ENCODE measurements at regions not wholly inside any gene's neighbourhood (a gene's known extent, or its start where the extent isn't known, plus 50 kb on each side); places are given as distances from the start of the nearest gene placed in this dataset.

DNA sequence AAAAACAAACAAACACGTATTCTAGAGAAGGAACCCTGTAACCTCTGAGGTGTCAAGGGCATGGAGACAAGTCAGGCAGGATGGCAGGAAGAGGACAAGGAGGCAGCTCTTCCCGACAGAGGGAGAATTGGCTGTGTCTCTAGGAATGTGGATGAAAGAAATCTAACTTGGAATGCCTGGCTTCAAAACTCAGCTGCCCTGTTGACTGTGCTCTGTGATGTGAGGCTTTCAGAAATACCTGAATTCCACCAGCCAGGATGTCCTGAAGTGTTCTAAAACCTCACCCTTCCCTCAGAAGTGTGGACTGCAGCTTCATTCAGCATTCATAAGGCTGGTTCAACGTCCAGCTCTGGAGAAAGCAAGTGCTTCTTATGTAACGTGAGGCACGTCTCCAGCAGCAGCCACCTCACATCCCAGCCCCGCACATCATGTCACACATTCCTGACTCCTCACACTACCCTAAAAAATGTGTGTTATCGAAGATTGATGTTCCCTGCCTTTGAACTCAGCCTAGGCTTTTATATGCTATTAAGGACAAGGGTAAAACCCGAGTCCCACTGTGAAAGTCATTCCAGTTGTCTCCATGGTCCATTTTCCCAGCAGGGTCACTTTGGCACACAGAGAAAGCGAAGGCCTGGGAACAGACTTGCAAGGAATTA, 398.9 kb downstream of the ETS1 start:
- no peak for ATAC-seq

DNA sequence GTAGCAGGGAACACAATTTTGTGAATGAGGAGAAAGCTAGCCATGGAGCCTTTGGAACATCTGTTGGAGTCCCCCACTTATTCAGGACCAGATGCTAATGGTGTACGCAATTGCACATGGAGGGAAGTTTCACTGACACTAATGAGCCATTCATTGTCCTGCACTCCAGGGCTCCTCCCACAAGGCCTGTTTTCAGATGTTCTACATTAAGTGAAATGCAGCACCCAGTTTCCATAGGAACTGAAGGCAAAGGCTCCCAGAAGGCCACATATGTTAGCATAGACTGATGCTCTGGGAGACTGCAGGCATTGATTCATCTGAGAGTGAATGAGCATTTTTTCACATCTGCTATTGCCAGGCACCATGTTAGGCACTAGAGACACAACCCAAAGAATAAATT, 399.5 kb downstream of the ETS1 start:
- ATAC-seq, result no peak

DNA sequence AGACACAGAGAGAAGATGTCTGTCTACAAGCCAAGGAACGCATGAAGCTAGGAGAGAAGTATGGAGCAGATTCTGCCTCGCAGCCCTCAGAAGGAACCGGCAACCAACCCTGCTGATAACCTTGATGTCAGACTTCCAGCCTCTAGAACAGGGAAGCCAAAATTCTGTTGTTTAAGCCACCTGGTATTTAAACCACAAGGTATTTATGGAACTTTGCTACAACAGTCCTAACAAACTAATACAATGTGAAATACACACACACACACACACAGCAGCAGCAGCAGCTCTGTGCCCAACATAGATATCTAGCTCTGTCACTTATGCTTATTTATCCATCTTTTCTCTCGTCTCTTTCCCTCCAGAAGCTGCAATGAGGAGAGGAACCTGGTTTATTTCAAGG, 400.0 kb downstream of the ETS1 start:
- no peak for ATAC-seq

DNA sequence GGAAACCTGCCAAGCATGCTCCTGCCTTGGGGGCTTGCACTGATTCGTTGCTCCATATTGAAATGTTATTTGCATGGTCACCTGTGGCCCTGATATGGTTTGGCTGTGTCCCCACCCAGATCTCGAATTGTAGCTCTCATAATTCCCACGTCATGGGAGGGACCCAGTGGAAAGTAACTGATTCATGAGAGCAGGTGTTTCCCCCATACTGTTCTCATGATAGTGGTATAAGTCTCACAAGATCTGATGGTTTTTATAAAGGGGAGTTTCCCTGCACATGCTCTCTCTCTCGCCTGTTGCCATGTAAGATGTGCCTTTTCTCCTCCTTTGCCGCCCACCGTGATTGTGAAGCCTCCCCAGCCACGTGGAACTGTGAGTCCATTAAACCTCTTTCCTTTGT, 402.4 kb downstream of the ETS1 start:
- peak in 1 of 2 donors; percentile 20 for ATAC-seq

DNA sequence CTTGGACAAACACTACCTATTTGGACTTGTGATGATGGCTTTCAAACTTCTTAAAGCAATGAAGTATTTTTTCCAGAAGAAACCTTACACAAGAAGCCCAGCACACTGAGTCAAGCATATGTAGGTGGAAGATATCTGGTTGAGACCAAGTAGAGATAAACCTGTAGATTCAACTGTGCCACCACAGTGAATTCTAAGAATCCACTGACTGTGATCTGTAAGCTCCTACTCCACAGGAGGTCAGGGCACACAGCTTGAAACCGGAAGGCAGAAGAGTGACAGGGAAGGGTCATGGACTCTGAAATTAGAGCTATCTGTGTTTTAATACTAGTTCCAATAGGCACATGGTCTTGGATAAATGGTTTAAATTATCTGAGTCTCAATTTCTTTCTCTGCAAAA, 404.5 kb downstream of the ETS1 start:
- peak; percentile 58 to 78 for ATAC-seq

DNA sequence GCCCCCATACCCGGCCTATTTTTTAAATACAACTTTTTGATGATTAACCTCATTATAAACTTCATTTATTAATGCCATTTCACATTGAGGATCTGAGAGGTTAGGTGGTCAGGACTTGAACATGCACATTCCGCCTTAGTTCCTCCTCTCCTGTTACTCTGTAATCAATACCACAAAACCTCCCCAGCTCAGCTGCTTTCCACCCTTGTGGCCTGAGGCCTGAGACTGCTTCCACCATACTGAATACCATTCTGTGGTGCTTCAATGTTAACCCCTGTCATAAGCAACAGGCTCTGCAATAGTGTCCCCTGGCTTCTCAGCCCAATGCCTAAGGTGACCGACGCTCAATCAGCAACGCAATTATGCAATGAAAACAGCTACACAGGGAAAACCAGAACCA, 405.4 kb downstream of the ETS1 start:
- no peak for ATAC-seq

DNA sequence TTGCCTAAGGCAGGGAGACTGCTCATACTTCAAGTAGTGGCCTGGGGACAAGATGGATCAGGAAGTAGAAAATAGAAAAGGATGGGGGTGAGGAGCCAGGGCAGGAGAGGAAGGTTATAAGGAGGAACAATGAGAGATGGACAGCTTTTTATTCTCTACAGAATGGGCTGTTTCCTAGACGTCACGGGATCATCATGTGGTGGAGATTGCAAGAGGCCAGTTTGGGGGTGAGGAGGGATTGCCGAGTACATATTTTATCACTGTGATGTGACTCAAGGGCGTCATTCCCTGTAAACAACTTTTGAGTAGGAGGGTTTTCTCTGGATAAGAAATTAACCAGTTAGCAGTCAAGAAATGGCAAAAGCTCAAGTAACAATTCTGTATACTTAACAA, 406.3 kb downstream of the ETS1 start:
- no peak for ATAC-seq

DNA sequence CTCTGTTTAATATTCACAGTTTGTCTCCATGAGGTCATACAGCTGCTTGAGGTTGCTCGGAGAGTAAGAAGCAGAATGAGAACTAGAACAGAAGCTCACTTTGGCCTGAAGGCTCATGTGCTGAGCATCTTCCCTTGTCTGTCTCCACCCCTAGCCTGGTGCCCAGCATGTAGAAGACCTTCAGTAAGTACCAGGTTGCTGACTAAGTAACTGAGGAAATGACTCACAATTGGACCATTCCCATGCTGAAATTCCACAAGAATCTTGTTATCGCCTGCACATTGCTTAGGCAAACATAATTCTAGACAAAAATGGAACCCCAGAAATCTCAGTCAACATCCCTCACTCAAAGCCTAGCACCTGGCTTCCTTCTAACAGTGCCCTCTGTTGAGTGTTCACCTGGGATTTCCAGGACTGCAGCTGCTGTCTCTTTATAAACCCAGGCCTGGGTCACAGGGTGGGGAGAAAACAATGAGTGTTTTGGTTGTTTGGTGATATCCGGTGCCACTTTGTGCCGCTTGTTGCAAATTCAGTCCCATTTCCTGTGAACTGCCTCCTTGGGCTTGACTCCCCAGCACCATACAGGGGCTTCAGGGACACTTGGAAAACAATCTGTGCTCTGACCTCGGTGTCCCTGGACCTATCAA, 406.8 kb downstream of the ETS1 start:
- ATAC-seq, result no peak

DNA sequence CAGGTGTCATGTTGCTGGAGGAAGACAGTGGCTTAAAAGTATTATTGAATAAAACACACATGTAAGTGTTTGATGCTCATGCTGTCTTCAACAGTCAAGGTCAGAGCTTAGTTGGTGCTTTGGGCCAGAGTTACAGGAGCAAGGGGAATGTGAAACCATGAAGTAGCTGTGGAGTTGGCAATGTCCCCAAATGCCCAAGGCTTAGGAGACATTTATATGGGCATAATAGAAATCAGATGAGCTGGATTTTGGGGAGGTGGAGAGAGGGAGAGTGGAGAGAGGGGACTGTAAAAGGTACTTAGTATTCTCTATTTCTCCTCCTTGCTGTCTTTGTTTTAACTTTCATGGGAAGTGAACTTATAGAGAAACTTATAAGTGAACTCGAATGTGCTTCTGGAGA, 407.8 kb downstream of the ETS1 start:
- ATAC-seq, result no peak

DNA sequence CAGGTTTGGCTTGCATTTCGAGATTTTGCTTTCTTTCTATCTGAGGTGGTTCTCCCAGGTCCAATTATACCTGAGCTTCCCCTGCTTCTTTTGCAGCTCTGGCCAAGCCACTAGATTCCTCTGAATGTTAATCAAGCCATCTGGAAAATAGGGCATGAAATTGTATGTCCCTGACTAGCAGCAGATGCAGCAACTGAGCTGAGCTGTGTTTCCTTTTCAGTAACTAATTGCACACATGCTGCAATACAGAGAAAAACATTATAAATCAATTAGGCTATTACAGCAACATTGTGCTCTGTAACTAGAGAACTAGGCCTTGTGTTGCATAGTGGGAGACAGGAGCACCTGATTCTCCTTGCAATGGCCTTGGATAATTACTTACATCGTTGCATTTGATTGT, 408.3 kb downstream of the ETS1 start:
- ATAC-seq, result no peak

DNA sequence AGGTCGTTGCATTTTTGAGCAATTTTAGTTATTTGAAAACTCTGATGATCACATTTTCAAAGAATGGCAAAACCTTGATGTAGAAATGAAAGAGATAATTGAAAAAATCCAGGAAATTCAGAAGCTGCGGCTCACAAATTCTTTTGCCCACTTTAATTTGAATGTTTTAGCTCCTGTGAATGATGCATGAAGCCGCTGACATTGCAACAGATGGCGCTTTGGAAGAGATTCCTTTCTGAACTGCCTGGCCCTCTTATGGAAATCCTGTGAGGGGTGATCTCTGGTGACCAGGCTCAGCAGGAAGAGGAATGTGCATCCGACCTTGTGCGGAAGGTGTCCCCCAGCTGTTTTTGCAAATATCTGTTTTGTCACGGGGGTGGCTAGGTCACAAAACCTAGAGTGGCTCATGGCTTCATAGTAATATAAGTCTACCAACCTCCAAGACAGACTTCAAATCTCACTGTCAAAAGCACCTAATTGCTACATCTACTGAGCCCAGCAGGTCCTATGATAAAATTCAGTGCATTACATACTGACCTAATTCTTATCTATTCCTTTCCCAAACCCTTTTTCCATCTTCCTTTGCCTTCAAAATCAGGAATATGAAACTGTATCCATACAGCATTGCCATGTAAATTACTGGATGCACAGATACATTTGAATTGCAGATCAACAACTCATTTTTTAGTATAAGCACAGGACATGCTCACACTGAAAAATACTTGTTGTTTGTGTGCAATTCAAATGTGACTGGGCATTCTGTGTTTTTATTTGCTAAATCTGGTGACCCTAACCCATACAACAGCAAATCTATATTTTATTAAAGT, 412.7 kb downstream of the ETS1 start:
- ATAC-seq, result no peak

DNA sequence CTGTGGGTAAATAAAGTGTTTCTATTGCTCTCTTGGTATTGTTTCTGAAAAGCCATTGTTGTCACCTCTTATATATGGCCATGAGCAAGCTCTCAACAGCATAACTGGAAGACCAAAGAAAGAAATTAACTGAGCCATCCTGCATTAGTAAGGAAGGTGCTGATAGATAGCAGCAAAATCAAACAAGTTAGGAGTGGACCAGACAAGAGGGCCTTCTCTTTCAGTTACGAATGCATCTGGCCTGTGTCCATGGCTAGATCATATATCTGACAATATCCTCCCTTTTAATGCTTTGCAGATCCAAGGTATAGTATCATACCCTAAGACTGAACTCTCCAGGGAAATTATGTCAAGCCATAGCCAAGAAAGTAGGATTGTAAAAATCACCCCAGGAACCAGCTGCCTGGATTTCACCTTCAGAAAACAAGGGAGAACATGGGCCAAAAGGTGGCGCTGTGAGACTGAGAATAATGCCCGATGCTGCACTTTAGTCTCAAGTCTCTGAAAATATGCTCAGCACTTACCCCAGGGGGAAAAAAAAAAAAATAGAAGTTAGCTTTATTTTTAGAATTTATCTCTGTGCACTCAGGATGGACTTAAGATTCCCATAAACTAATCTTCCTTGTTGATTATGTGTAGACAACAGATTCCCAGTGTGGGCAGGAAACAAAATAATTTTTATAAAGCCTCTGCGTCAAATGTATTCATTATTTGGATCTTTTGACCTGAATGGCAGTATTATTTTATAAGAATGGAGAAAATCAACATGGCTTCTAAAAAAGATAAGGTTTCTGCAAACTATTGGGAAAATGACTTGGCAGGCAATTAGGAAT, 415.1 kb downstream of the ETS1 start:
- peak; percentile 60 to 76 for ATAC-seq

DNA sequence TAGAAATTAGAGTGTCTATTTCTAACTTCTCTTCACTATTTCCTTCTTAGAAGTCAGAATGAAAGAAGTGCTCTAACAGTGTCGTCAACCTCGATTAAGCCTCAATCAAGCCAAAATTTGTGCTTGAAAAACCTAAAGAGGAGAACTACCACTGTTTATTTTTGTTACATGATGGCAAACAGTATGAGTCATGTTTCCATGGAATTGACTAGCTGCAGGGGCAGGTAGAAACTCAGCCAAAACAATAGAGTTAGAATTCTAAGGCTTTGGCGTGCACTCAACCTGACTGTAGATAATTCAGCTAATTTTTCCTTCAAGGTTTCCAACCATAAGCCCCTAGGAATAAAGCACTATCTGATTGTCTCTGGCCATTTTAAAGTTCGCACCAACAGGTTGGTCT, 415.9 kb downstream of the ETS1 start:
- no peak for ATAC-seq

DNA sequence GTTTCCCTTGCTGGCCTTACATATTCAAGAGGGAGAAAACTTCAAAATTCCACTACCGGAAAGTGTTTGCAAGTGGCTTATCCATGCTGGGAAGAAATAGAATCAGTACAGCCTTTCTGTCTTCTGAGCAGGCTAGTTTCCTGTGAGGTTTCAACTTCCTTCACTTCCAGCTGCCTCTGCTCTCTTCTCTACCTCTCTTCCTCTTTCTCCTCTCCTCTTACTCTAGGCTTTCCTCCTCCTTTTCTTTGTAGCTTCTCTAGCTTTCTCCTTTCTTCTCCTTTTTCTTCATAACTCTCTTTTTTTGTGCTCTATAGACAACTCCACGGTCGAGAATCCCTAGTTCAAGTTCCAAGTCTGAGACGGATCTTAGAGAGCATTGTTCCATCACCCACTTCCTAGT, 421.8 kb downstream of the ETS1 start:
- ATAC-seq, result no peak

DNA sequence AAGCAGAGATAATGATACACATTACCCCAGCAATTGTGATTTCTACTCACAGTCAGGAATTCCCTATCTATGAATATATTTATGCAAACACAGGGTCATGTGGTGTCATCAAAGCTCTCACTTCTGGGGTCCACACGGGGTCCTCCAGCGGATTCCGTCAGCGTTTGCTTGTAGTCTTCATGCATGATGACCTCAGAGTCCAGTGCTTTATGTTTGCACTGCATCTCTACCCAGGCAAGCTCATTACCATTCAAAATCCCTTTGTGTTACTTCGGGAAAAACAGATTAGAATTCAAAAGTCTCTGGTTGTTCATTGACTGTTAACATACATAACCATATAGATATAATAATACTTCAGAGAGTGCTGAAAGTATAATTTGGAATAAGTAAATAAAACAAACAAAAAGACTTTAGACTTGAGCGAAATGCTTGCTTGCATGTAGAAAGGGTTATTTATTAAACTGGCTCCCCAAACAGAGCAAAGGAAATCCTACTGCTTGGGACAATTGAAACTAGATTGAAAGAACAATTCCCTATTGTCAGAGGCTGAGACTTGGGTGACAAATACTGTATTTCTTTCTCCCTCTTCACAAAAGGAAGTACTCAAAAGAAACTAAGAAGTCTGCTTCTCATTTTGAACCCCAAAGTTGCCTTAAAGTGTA, 423.1 kb downstream of the ETS1 start:
- no peak for ATAC-seq

DNA sequence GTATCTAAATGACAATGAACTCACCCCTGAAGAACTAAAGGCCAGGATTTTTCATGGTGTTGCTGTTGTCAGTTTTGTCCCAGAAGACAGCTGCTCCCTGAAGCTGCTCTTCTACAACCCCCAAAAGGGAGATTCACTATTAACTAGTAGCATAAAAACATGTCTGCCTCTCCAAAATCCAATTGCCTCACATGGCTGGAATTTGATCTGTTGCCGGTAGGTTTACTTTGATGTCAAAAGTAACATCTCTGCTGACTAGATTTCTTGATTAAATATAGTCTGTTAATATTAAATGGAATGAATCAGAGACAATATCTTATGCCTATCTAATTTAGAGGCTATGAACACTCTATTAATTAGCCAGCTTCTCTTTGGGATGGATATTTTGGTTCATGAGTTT, 425.4 kb downstream of the ETS1 start:
- no peak for ATAC-seq

DNA sequence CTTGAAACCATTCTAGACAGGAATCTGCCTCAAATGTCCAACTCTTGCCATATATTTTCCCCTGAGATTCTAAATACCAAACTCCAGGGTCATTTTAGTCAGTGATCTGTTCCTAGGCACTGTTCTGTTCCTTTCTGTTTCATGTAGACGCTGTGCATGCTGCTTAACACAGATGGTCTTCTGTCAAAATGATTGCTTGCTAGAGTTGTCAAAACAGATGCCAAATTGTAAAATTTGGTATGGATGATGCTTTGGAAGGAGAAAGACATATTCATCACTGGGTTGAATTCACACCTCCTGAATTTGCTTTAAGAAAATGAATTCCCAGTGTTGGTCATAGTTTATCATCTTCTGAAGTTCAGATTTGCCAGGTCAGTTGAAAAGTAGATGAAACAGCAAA, 425.9 kb downstream of the ETS1 start:
- no peak for ATAC-seq

DNA sequence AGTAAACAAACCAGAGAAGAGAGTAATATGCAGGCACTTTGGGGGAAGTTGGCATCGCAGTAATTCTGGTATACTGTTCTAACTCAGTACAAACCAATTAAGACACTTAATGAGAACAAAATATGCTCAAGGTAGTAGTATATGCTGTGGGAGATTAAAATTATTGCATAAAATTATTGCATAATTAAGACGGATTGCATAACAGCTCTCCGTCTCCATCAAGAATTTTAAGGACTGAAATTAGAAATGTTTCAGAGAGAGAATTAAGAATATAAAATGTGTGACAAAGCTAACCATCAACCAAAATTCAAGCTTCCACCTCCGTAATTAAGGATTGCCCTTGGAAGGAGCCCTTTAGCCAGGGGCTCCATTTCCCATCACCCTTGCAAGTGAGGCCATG, 428.5 kb downstream of the ETS1 start:
- ATAC-seq, result no peak

DNA sequence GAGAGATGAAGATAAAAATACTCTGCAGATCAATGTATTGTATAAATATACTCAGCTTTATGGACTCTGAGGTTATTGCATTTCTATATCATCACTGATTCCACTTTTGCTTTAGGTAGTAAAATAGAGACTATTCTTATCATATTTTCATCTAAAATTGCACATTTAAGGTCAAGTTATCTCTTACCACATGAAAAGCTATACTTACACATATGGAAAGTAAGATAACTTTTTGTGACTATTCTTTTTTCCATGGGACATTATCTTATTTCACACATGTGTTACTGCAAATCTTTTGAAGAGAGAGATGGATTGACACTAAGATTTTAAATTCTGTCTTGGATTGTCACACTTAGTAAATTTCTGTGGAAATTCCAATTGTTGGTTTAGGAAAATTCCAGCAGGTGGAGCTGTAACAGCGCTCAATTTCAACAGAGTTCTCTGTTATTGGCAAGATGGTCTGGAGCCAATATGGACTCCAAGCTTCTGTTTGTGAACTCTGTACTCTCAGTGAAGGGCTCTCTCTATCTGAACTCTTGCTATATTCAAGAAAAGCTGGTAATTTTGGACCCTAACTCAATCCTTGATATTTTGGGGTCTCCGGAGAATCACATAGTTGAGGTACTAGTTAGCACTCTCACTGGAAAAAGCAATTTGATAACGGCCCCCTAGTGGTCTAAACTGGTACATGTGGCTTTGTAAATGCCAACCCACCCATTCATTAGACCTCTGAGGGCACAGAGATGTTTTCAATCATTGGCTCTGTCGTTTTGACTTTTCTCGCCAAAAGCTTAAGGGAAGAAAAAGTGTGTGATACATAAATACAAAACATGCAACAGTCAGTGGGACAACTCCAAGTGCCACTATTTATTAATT, 429.7 kb downstream of the ETS1 start:
- ATAC-seq, result peak; percentile 61 to 83

DNA sequence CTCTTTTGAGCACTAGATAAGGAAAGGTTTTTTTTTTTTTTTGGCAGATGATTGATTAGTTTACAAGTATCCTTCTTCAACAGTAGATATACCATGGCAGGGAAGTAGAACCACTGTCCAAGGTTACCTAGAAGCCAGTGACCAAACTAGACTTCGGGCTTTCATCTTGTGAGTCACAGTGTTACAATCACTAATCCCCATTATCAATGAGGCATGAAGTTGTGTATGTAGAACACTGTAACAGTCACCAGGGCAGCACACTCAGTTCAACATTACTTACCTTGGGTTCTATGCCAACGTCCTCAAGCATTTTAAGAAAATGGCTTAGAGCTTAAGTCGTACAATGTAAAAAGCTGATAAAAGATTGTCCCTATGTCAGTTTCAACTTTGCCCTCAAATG, 430.9 kb downstream of the ETS1 start:
- no peak for ATAC-seq

DNA sequence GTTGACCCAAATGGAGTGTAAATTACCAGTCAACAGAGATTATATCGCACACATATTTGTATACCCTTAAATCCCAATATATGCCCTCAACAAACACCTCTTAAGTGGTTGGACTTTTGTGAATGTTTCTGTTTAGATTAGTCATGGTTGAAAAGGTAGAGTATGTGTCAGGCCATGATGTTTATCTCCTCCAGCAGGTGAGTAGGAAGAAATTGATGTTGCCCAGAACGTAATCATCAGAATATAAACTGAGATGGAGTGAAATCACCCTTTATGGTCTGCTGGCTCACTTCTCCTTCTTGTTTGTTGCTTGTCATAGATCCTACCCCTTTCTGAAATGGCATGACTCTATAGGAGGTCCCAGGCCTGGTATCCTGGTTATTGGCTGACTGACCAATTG, 431.8 kb downstream of the ETS1 start:
- ATAC-seq, result no peak

DNA sequence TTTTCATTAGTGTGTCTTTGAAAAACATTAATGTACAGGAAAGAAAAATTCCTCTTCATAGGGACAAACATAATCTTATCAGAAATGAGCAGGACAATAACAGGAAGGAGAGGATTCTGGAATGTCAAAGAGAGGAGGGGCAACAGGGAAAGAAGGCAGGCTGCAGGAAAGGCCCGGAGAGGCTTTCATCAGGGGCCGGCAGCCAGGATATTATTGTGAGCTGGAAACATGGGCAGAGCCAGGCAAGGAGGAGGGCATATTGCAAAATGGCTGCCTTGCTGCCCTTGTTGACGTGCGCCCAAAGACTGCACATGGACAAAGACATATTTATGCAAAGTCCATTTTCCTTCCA, 433.7 kb downstream of the ETS1 start:
- ATAC-seq, result no peak
